Glutamatergic neuron (in vitro differentiated cells): ENCODE measurements at regions not wholly inside any gene's neighbourhood (a gene's known extent, or its start where the extent isn't known, plus 50 kb on each side); places are given as distances from the start of the nearest gene placed in this dataset.

Source experiments
- DNase-seq: peaks from one replicate; pipeline ENCODE4 v3.0.0; 2022
- H3K27ac Mint-ChIP-seq: one replicate; pipeline ENCODE4 v1.8.0; 2020; ENCODE audit warnings: mild to moderate bottlenecking, mixed read lengths, inconsistent platforms; ENCODE audit not compliant: unreplicated experiment
- H3K27me3 Mint-ChIP-seq: one replicate; pipeline ENCODE4 v1.8.0; 2020; ENCODE audit warnings: mild to moderate bottlenecking, moderate library complexity, mixed read lengths, inconsistent platforms; ENCODE audit not compliant: unreplicated experiment
- H3K36me3 Mint-ChIP-seq: one replicate; pipeline ENCODE4 v1.8.0; 2020; ENCODE audit warnings: mild to moderate bottlenecking, mixed read lengths, inconsistent platforms; ENCODE audit not compliant: unreplicated experiment
- H3K4me1 Mint-ChIP-seq: one replicate; pipeline ENCODE4 v1.8.0; 2020; ENCODE audit warnings: mild to moderate bottlenecking, low read depth, mixed read lengths, inconsistent platforms; ENCODE audit not compliant: unreplicated experiment
- H3K4me3 Mint-ChIP-seq: one replicate; pipeline ENCODE4 v1.8.0; 2020; ENCODE audit warnings: mild to moderate bottlenecking, mixed read lengths, inconsistent platforms; ENCODE audit not compliant: unreplicated experiment
- H3K9me3 Mint-ChIP-seq: one replicate; pipeline ENCODE4 v1.8.0; 2020; ENCODE audit warnings: mild to moderate bottlenecking, moderate library complexity, mixed read lengths, inconsistent platforms; ENCODE audit not compliant: unreplicated experiment
- CTCF ChIP-seq: fragments of 200-600 bp; sonication (generic); IDR thresholded peaks from one replicate; pipeline ENCODE4 v1.5.0; 2021; ENCODE audit not compliant: partially characterized antibody, unreplicated experiment

DNA sequence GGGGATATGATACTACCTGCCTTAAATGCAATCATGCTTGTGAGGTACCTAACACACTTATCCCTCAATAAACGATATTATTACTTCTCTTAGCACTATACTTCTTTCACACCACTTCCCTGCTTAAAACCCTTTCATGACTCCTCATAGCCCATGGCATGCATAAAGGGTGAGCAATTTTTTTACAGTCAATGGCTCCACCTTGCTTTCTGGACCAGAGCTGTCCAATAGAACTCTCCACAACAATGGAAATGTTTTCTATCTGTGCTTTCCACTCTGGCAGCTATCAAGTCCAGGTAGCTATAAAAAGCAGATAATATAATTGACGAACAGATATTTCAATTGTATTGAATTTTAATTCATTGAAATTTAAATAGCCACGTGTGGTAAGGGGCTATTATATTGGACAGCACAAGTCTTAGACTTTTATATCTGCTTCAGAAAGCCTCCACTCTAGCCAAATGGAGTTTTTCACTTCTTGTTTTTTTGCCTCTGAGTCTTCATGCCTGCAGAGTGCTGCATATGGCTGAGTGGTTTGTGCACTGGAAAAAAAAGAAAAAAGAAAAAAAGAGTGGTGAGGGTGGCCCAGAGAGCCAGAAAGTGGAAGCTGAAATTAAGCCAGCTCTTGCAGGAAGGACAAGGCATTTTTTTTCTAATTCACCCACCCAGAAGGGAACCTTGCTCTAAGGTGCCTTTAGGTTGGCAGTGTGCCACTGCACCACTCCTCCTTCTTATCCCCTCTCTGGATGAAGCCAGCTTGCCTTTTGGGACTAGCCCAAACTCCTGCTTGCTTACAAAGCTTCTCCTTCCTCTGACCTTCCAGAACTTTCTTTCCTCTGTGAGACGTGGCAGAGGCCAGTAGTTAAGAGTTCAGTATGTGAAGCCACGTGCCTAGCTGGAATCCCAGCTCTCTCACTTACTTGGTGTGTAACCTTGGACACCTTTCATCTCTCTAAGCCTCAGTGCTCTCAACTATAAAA is 239.0 kb upstream of the LRTM1 start:
- H3K27ac Mint-ChIP-seq: no peak overlapping the region
- no peak for TF ChIP-seq CTCF
- H3K9me3 Mint-ChIP-seq: no peaks in the 10 kb centered on the region
- no peak for DNase-seq
- no peak overlapping the region for H3K4me3 Mint-ChIP-seq
- H3K4me1 Mint-ChIP-seq: no peaks in the 10 kb centered on the region
- H3K36me3 Mint-ChIP-seq: no peaks in the 10 kb centered on the region
- H3K27me3 Mint-ChIP-seq: no peaks in the 10 kb centered on the region

GRCh38 chr3:55165704-55166405 is 238.0 kb upstream of the LRTM1 start:
- Mint-ChIP-seq H3K27ac (no peak overlapping the region), H3K4me3 (no peak overlapping the region), H3K27me3 (no peaks in the 10 kb centered on the region), H3K9me3 (no peaks in the 10 kb centered on the region), H3K36me3 (no peaks in the 10 kb centered on the region), H3K4me1 (no peaks in the 10 kb centered on the region)
- no peak for TF ChIP-seq CTCF
- no peak for DNase-seq

GRCh38 chr3:55165278-55165677 is 237.4 kb upstream of the LRTM1 start:
- Mint-ChIP-seq H3K27me3 (no peaks in the 10 kb centered on the region), H3K27ac (no peak overlapping the region)
- TF ChIP-seq CTCF: no peak

DNA sequence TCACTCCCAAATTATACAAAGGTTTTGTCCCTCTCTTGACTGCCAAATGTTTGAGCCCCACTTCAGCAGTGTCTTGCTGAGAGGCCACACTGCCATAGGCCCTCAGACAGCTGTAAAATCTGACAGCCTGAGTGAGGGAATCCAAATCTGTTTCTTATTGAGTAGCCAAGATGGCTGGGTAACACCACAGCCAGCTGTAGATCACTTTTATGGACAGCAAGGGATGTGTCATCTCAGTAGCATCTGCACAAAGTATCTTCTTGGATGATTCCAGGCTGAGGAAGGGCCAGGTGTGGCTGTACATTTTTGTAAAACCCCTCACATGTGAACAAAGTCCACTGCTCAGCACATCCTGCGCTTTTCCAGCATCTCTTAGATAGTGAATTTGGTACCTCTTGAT is 237.0 kb upstream of the LRTM1 start:
- Mint-ChIP-seq H3K36me3 (no peaks in the 10 kb centered on the region), H3K4me3 (no peak overlapping the region), H3K4me1 (no peaks in the 10 kb centered on the region), H3K27ac (no peak overlapping the region), H3K9me3 (no peaks in the 10 kb centered on the region), H3K27me3 (no peaks in the 10 kb centered on the region)
- no peak for DNase-seq
- no peak for TF ChIP-seq CTCF

More at GRCh38 chr3:55165278-55165677, 237.4 kb upstream of the LRTM1 start:
- no peak for DNase-seq
- H3K4me3 Mint-ChIP-seq: no peak overlapping the region
- no peaks in the 10 kb centered on the region for H3K9me3 Mint-ChIP-seq
- no peaks in the 10 kb centered on the region for H3K4me1 Mint-ChIP-seq
- H3K36me3 Mint-ChIP-seq: no peaks in the 10 kb centered on the region

GRCh38 chr3:55164191-55164590 is 236.3 kb upstream of the LRTM1 start:
- H3K4me3 Mint-ChIP-seq: no peak overlapping the region
- H3K27me3 Mint-ChIP-seq: no peaks in the 10 kb centered on the region
- H3K4me1 Mint-ChIP-seq: no peaks in the 10 kb centered on the region
- DNase-seq: no peak
- H3K27ac Mint-ChIP-seq: no peak overlapping the region
- H3K36me3 Mint-ChIP-seq: no peaks in the 10 kb centered on the region
- H3K9me3 Mint-ChIP-seq: no peaks in the 10 kb centered on the region
- TF ChIP-seq CTCF: no peak
